Uterus (tissue), 2 donors: ENCODE measurements at regions not wholly inside any gene's neighbourhood (a gene's known extent, or its start where the extent isn't known, plus 50 kb on each side); places are given as distances from the start of the nearest gene placed in this dataset.

Experiments used
- CTCF ChIP-seq, 4 experiments: fragments of 200-600 bp in 2 of 4; fragments of 450-650 bp in 2 of 4; sonication (generic) in 2 of 4; IDR thresholded peaks; one replicate each; pipeline ENCODE4 v1.5.1; 2016 to 2019; ENCODE audit warnings: antibody characterized with exemption in 4 of 4, mild to moderate bottlenecking in 2 of 4, moderate library complexity in 1 of 4
- POLR2A ChIP-seq, 2 donors: fragments of 450-650 bp; IDR thresholded peaks; one replicate each; pipeline ENCODE4 v1.6.1; 2016; ENCODE audit warnings: antibody characterized with exemption in 2 of 2, mild to moderate bottlenecking in 1 of 2, moderate library complexity in 1 of 2

GRCh38 chr13:89181041-89181440 lies 1509.9 kb downstream of the SLITRK5 start:
- TF ChIP-seq POLR2A (IDR thresholded peaks at IDR 0.05) = no peak
- no peak for TF ChIP-seq CTCF (IDR thresholded peaks at IDR 0.05)
